CD4-positive, alpha-beta T cell treated with Interferon alpha-2 for 1 hour (primary cell): ENCODE measurements at regions not wholly inside any gene's neighbourhood (a gene's known extent, or its start where the extent isn't known, plus 50 kb on each side); places are given as distances from the start of the nearest gene placed in this dataset.
"Not testable (repeated sequence)": the region's sequence is repeated elsewhere in the genome, so short reads cannot be mapped to it uniquely, and the experiment has no call there.

Source experiments
- DNase-seq, 2 donors: peaks; one replicate each; pipeline ENCODE4 v3.0.0-alpha.2; 2020 to 2022

GRCh38 chr6:140480852-140481251 lies 1106.4 kb upstream of the CITED2 start:
- no peak for DNase-seq

GRCh38 chr6:140478631-140479030 lies 1104.2 kb upstream of the CITED2 start:
- DNase-seq = no peak

GRCh38 chr6:140475086-140475485 lies 1100.6 kb upstream of the CITED2 start:
- no peak for DNase-seq

- DNase-seq = no peak
These were observed 1090.3 kb upstream of the CITED2 start for GRCh38 chr6:140464720-140465119.

GRCh38 chr6:140463312-140463710 lies 1088.9 kb upstream of the CITED2 start:
- no peak for DNase-seq

- DNase-seq = no peak
These were observed 1088.2 kb upstream of the CITED2 start for GRCh38 chr6:140462453-140463311.

GRCh38 chr6:140462076-140462452 lies 1087.6 kb upstream of the CITED2 start:
- no peak for DNase-seq

GRCh38 chr6:140460267-140460666 lies 1085.8 kb upstream of the CITED2 start:
- no peak for DNase-seq

GRCh38 chr6:140459209-140459608 lies 1084.8 kb upstream of the CITED2 start:
- no peak for DNase-seq

- DNase-seq = no peak
These were observed 1071.8 kb upstream of the CITED2 start for GRCh38 chr6:140446241-140446640.

- DNase-seq = no peak
These were observed 1071.1 kb upstream of the CITED2 start for GRCh38 chr6:140445474-140446004.

- not testable (repeated sequence) for DNase-seq
These were observed 1068.7 kb upstream of the CITED2 start for GRCh38 chr6:140443112-140443511.

GRCh38 chr6:140441256-140441655 lies 1066.8 kb upstream of the CITED2 start:
- DNase-seq = peak in 1 of 2 donors; percentile 16

- no peak for DNase-seq
These were observed 1065.9 kb upstream of the CITED2 start for GRCh38 chr6:140440223-140440835.

- DNase-seq = no peak
These were observed 1063.9 kb upstream of the CITED2 start for GRCh38 chr6:140438346-140438735.

GRCh38 chr6:140437619-140438345 lies 1063.3 kb upstream of the CITED2 start:
- DNase-seq = no peak

GRCh38 chr6:140436023-140436811 lies 1061.8 kb upstream of the CITED2 start:
- no peak for DNase-seq

- no peak for DNase-seq
These were observed 1060.3 kb upstream of the CITED2 start for GRCh38 chr6:140434761-140435160.

- DNase-seq = no peak
These were observed 1058.6 kb upstream of the CITED2 start for GRCh38 chr6:140433072-140433471.

GRCh38 chr6:140427842-140428241 lies 1053.4 kb upstream of the CITED2 start:
- no peak for DNase-seq

GRCh38 chr6:140414966-140415620 lies 1040.6 kb upstream of the CITED2 start:
- DNase-seq = no peak

GRCh38 chr6:140403020-140403419 lies 1028.6 kb upstream of the CITED2 start:
- no peak for DNase-seq
